Fibroblast of mammary gland (primary cell): ENCODE measurements at regions not wholly inside any gene's neighbourhood (a gene's known extent, or its start where the extent isn't known, plus 50 kb on each side); places are given as distances from the start of the nearest gene placed in this dataset.

ENCODE experiments used
- DNase-seq: peaks from one replicate; pipeline ENCODE4 v3.0.0-alpha.2; 2010; ENCODE audit warnings: low read depth
- H3K4me3 ChIP-seq: 2 replicates; pipeline ENCODE4 v1.5.1; 2011; ENCODE audit warnings: low read depth, mild to moderate bottlenecking, low read length, moderate library complexity; ENCODE audit not compliant: control insufficient read depth
- CTCF ChIP-seq: conservative IDR thresholded peaks from 2 replicates; pipeline ENCODE4 v1.5.1; 2011; ENCODE audit warnings: low read depth, low read length, inconsistent platforms; ENCODE audit not compliant: control insufficient read depth, insufficient read depth

GRCh38 chr9:79360387-79361347 lies 211.1 kb upstream of the TLE4 start:
- no peak for DNase-seq
- TF ChIP-seq CTCF = no peak

DNA sequence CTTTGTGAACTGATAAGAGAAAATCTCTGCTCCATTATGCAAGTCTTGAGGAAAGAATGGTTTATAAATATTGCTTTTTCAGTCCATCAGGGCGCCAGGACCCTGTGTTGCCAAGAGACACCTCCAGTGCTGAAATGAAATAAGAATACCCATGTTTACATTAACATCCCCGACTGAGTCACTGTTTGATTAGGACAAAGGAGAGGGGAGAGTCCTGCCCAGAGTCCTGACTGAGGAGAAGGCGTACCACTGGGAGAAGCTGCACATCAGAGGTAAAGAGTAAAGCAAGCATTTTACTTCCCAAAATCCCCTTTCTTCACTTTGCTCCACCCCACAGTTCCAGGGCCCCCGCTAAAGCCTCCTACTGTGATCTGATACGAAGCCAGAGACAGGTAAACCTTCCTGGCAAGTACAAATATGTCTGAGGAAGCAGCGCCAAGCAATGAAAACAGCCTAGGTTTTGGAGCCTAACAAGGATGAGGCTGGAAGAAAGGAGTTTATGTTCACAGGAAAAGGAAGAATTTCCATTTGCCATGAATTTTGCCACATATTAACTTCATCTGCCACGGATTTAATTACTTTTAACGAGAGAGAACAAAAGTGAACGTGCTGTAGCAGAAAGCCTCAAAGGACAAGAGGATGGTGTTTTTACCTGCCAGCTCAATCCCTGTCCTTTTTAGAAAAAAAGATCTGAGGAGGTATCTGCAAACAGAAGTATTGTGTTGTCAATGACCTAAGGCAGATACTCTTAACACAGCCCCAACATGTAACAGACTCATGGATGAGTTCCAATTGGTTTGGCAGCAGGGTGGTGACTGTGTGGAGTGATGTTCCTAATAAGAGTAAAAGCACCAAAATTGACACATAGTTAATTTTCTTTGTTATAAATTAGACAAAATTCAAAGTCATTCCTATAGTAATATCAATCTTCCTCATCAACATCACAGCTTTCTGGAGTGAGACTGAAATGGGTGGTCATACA lies 209.4 kb upstream of the TLE4 start:
- H3K4me3 ChIP-seq = no peak overlapping the region
- TF ChIP-seq CTCF = no peak

More at GRCh38 chr9:79360387-79361347, 211.1 kb upstream of the TLE4 start:
- no peak overlapping the region for H3K4me3 ChIP-seq

DNA sequence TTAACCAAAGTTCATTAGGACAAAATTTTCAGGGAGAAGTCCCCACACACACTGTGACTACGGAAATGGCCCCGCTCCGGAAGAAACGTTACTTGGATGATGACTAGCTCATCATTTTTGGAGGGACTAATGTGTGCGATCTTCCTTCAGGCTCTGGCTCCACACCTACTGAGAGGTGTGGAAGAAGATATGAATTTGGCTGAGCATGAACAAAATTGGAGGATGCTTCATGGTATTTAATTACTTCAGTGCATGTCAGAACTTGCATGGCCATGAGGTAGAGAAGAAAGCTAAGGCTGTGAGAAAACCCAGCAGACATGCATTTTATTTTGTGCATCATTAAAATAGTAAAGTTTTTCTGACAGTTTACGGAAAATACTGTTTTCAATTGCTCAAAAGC lies 202.1 kb upstream of the TLE4 start:
- DNase-seq = no peak
- H3K4me3 ChIP-seq = no peak overlapping the region
- TF ChIP-seq CTCF = no peak

More for the DNA sequence above, 209.4 kb upstream of the TLE4 start:
- no peak for DNase-seq

DNA sequence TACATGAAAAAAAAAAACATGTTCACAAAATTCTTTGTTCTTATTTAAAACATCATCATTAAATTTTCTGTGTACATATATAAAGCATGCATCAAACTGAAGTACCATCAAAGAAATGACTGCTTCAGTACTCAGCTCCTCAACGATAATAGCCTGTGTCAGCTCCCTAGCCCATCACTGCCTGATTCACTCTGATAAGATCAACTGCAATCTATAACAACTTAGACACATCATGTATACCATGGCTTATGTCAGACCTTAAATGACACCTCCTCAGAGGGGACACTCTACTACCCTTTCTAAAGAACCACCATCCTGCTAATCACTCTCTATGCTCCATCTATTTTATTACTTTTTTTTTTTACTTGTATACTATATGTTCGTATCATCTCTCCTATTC lies 200.5 kb upstream of the TLE4 start:
- no peak overlapping the region for H3K4me3 ChIP-seq
- DNase-seq = no peak
- no peak for TF ChIP-seq CTCF

DNA sequence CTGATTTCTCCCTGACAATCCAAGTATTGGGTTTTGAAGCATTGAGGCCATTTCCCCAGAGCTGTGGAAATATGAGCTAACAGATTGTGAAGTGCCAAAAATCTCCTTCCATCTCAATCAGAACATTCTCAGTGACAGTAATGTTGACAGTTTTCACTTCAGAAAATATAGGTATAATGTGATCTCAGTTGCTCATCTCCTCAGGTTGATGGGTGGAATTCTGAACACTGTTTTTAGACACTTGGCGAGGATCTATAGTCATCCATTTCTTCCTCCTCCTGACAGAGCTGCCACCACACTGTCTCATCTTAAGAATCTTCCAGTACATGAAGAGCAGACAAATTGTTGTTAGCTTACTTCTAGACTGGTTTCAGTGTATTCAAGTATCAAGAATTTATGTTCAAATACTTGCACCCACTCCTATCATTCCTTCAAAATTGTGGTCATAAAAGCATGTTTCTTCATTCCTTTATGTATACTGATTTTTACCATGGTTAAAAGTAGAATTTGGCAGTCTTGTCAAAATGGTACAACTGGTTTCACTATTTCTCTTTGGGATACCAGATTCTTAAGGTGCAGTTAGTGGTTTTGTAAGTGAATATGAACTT lies 199.7 kb upstream of the TLE4 start:
- no peak overlapping the region for H3K4me3 ChIP-seq
- no peak for TF ChIP-seq CTCF
- DNase-seq = no peak

DNA sequence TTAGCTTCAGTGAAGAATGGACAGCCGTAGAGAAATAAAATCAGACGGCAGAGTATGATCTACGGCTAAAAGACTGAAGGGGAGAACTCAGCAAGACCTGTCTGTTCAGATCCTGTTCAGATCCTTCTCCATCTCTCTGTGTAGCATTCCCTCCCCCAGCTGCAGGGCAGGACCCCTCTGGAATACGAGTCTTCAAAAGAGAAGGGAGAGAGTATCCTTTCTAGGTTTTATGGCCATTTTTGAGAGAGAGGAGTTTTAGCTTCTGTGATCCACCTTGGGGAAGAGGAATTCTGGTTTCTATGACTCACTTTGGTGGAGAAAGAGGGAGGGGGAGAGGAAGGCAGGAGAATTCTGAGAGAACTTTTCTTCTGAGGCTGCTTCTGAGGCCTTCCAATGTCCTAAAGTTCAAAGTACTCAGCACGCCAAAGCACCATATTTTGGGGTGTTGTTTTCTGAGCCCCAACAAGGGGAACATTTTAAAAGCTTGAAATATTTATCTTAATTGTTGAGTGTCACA lies 194.4 kb upstream of the TLE4 start:
- DNase-seq = no peak
- TF ChIP-seq CTCF = no peak
- no peak overlapping the region for H3K4me3 ChIP-seq
